Nephron progenitor cell (in vitro differentiated cells): ENCODE measurements at regions not wholly inside any gene's neighbourhood (a gene's known extent, or its start where the extent isn't known, plus 50 kb on each side); places are given as distances from the start of the nearest gene placed in this dataset.

ENCODE experiments used
- DNase-seq: peaks from one replicate; pipeline ENCODE4 v3.0.0; 2021
- H3K27ac Mint-ChIP-seq: 2 replicates; pipeline ENCODE4 v1.8.0; 2021; ENCODE audit warnings: mild to moderate bottlenecking, moderate library complexity, mixed read lengths
- H3K27me3 Mint-ChIP-seq: 2 replicates; pipeline ENCODE4 v1.8.0; 2021; ENCODE audit warnings: mild to moderate bottlenecking, low read depth, mixed read lengths; ENCODE audit not compliant: poor library complexity
- H3K36me3 Mint-ChIP-seq: 2 replicates; pipeline ENCODE4 v1.8.0; 2021; ENCODE audit warnings: low read depth, mixed read lengths
- H3K4me1 Mint-ChIP-seq: 2 replicates; pipeline ENCODE4 v1.8.0; 2021; ENCODE audit warnings: mixed read lengths
- H3K4me3 Mint-ChIP-seq: 2 replicates; pipeline ENCODE4 v1.8.0; 2021; ENCODE audit warnings: mild to moderate bottlenecking, moderate library complexity, mixed read lengths
- H3K9me3 Mint-ChIP-seq: 2 replicates; pipeline ENCODE4 v1.8.0; 2021; ENCODE audit warnings: mild to moderate bottlenecking, moderate library complexity, mixed read lengths
- CTCF ChIP-seq: fragments of 200-600 bp; sonication (generic); IDR thresholded peaks from 2 replicates; pipeline ENCODE4 v1.5.0; 2021; ENCODE audit warnings: antibody characterized with exemption

GRCh38 chr6:43901733-43902230, 131.8 kb downstream of the VEGFA start:
- Mint-ChIP-seq H3K9me3 (no peaks in the 10 kb centered on the region), H3K4me3 (no peak overlapping the region), H3K4me1 (peaks cover 17% of the 10 kb centered on the region), H3K27me3 (peaks cover 58% of the 10 kb centered on the region), H3K36me3 (no peaks in the 10 kb centered on the region), H3K27ac (no peak overlapping the region)
- DNase-seq = no peak
- TF ChIP-seq CTCF = no peak

GRCh38 chr6:43900916-43901732, 131.1 kb downstream of the VEGFA start:
- H3K36me3 Mint-ChIP-seq = no peaks in the 10 kb centered on the region
- TF ChIP-seq CTCF = no peak
- DNase-seq = no peak
- H3K27me3 Mint-ChIP-seq = peaks cover 56% of the 10 kb centered on the region
- no peaks in the 10 kb centered on the region for H3K9me3 Mint-ChIP-seq
- H3K4me1 Mint-ChIP-seq = peaks cover 17% of the 10 kb centered on the region
- H3K4me3 Mint-ChIP-seq = no peak overlapping the region
- H3K27ac Mint-ChIP-seq = no peak overlapping the region

GRCh38 chr6:43900560-43900915, 130.5 kb downstream of the VEGFA start:
- no peaks in the 10 kb centered on the region for H3K9me3 Mint-ChIP-seq
- DNase-seq = no peak
- peaks cover 52% of the 10 kb centered on the region for H3K27me3 Mint-ChIP-seq
- H3K4me1 Mint-ChIP-seq = peaks cover 17% of the 10 kb centered on the region
- no peak overlapping the region for H3K27ac Mint-ChIP-seq
- no peak overlapping the region for H3K4me3 Mint-ChIP-seq
- no peak for TF ChIP-seq CTCF
- H3K36me3 Mint-ChIP-seq = no peaks in the 10 kb centered on the region

- Mint-ChIP-seq H3K4me1 (peaks cover 17% of the 10 kb centered on the region), H3K27me3 (peaks cover 51% of the 10 kb centered on the region), H3K4me3 (no peak overlapping the region), H3K27ac (no peak overlapping the region), H3K9me3 (no peaks in the 10 kb centered on the region), H3K36me3 (no peaks in the 10 kb centered on the region)
- no peak for TF ChIP-seq CTCF
- DNase-seq = no peak
Measured at GRCh38 chr6:43899830-43900229, 129.8 kb downstream of the VEGFA start.

- no peaks in the 10 kb centered on the region for H3K36me3 Mint-ChIP-seq
- no peak for TF ChIP-seq CTCF
- H3K9me3 Mint-ChIP-seq = no peaks in the 10 kb centered on the region
- DNase-seq = no peak
- no peak overlapping the region for H3K27ac Mint-ChIP-seq
- no peak overlapping the region for H3K4me3 Mint-ChIP-seq
- H3K27me3 Mint-ChIP-seq = peaks cover 50% of the 10 kb centered on the region
- H3K4me1 Mint-ChIP-seq = peaks cover 17% of the 10 kb centered on the region
Measured at GRCh38 chr6:43898358-43899131, 128.5 kb downstream of the VEGFA start.
